ENCODE measurements at regions not wholly inside any gene's neighbourhood (a gene's known extent, or its start where the extent isn't known, plus 50 kb on each side); places are given as distances from the start of the nearest gene placed in this dataset.
"Not testable (repeated sequence)": the region's sequence is repeated elsewhere in the genome, so short reads cannot be mapped to it uniquely, and the experiment has no call there.

- not testable (repeated sequence) for DNase-seq
Measured at GRCh38 chr18:8913606-8914403, 188.7 kb upstream of the NDUFV2 start.

DNA sequence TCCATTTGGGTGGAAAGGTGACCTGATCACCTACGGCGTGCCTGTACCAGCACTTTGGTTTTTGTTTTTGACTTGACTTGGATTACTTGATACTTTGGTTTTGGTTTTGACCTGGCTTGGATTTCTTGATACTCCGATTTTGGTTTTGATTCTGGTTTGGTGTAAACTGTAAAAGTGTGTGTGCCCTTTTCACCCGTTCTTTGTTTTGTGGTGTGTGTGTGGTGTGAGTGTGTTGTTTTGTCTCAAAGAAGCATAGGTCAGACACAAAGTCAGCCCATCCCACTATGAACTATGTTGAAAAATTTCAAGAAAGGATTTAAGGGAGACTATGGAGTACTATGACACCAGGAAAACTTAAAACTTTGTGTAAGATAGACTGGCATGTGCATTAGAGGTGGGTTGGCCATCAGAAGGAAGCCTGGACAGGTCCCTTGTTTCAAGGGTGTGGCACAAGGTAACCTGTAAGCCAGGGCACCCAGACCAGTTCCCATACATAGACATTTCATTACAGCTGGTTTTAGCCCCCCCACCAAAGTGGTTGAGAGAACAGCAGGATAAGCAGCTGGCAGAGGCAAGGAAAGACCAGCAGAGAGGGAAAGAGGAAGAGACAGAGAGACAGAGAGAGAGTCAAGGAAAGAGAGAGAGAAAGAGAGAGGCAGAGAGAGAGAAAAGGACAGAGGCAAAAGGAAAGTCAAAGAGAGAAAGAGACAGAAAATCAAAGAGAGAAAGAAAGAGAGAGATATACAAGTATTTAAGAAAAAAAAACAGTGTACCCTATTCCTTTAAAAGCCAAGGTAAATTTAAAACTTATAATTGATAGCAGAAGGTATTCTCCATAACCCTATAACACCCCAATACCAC, 187.9 kb upstream of the NDUFV2 start:
- not testable (repeated sequence) for DNase-seq

- not testable (repeated sequence) for DNase-seq
Measured at GRCh38 chr18:8920856-8921787, 181.4 kb upstream of the NDUFV2 start.

- no peak for DNase-seq
Measured at GRCh38 chr18:8926464-8926863, 176.0 kb upstream of the NDUFV2 start.

GRCh38 chr18:8928044-8928443, 174.5 kb upstream of the NDUFV2 start:
- no peak for DNase-seq

DNA sequence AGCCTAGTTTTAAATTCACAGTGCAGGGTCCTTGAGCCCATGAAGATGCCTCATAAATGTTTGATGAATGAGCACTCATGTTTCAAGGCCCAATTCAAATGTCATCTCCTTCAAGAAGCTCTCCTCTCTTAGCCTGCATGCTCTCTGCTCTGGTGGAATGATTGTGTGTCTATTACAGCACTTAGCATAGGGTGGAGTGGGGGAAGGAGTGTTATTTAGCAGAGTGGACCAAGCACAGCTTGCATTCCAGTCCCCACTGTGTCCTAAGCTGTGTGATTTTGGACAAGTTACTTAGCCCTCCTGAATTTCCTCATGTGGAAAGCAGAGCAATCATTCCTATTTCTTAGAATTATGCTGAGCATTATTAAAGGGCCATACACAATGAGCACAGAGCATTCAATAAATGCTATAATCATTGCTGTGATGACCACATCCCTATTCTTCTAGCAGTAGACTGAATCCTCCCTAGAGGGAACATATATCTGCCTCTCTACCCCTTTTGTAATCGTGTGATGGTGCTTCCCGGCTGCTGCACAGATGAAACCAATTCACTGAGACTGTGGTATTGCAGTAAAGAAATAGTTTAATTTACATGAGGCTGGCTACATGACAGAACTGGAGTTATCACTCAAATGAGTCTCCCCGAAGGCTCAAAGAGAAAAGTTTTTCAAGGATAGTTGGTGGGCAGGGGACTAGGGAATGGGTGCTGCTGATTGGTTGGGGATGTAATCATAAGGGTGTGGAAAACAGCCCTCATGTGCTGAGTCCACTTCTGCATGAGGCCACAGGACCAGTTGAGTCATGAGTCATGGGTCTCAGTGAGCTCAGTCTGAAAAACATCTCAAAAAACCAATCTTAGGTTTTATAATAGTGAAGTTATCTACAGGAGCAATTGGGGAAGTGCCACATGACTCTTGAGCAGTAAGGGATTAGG, 173.4 kb upstream of the NDUFV2 start:
- no peak for DNase-seq

DNA sequence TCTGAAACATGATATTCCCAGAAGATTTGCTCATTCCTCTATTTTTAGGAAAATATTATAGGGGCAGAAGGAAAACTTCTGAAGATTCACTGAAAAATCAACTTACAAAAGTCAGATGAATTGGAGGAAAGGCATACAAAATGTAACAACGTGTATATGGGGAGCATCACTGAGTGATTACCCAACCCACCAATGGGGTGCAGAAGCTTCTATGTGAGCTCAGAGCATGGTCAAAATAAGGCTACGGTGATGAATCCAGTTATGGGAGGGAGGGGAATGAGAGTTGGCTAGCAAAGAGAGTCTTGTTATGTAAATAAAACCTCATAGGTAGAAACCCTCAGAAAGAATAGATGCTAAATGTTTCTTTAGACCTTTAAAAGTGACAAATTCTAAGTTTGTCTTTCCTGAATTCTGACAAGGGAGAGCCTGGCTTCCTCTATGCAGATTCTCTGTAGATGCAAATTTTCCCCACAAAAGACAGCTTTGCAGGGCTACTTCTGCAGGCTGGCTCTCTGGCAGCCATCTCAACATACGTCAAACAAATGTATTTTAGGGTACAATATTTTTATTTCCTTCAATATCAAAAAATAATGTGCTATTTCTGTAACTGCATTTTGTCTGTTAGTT, 171.4 kb upstream of the NDUFV2 start:
- DNase-seq = no peak

- DNase-seq = no peak
Measured at GRCh38 chr18:8932866-8933265, 169.6 kb upstream of the NDUFV2 start.

DNA sequence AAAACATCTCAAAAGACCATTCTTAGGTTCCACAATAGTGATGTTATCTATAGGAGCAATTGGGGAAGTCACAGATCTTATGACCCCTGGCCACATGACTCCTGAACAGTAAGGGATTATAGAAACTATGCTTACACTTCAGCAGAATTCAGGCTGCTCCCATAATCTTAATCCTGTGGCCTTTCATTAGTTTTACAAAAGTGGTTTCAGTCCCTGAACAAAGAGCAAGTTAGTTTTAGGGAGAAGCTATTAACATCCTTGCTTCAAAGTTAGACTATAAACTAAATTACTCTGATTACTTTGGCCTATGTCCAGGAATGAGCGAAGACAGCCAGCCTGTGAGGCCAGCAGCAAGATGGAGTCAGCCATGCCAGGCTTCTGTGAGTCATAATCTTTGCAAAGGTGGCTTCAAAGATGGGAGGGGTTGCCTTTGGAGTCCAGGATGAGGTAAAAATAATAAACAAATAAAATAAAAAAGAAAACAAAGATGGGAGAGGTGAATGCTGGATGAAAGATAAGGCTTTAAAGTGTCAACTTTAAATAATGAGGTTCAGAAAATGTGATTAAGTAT, 168.7 kb upstream of the NDUFV2 start:
- no peak for DNase-seq

GRCh38 chr18:8935346-8935745, 167.2 kb upstream of the NDUFV2 start:
- DNase-seq = not testable (repeated sequence)

- no peak for DNase-seq
Measured at GRCh38 chr18:8936619-8937018, 165.9 kb upstream of the NDUFV2 start.

DNA sequence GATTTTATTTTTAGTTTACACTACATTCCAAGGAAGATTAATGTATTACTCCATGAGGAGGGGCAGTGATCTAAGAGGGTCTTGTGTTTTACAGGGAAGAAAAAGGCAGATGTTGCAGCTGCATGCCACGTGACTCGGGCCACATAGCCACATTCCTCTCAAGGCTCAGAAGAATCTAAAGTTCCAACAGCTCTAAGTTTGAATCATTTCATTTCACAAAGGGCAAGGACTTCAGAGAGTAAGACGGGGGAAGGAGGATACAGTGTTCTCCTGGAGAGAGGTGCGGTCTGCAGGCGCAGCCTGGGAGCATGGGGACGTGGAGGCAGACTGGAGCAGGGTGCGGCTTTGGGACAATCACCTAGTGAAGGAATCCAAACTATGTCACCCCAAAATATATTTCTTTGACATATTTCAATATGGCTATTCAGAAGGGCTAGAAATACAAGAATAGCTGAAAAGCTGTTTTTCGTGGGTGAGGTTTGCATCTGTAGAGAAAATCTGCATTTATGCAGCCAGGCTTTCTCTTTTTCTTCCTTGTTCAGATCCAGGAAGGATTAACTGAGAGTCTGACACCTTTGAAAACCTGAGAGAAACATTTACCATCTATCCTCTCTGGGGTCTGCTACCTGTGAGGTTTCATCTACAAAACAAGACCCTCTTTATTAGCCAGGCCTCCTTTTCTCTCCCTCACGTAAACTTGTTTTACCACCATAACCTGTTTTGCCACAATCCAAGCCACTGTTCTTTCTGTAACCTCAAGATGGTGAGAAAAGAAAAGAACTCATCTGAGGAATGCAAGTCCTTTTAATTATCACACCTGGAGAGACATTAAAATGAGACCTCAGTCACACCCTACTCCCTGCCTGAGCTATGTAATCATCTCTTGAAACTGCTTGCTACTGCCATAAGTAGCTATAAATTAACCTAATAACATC, 165.1 kb upstream of the NDUFV2 start:
- no peak for DNase-seq

GRCh38 chr18:8938817-8939216, 163.7 kb upstream of the NDUFV2 start:
- no peak for DNase-seq

- DNase-seq = no peak
Measured at GRCh38 chr18:8942021-8942908, 160.2 kb upstream of the NDUFV2 start.

GRCh38 chr18:8942909-8943545, 159.5 kb upstream of the NDUFV2 start:
- DNase-seq = no peak

- no peak for DNase-seq
Measured at GRCh38 chr18:8943900-8944870, 158.3 kb upstream of the NDUFV2 start.

- DNase-seq = no peak
Measured at GRCh38 chr18:8944871-8945245, 157.6 kb upstream of the NDUFV2 start.
